Natural killer cell treated with Interleukin-12 subunit alpha and Interleukin-12 subunit beta and Interleukin-15 and Interleukin-18, amount 100 ng/mL, for 72 hours (primary cell): ENCODE measurements at regions not wholly inside any gene's neighbourhood (a gene's known extent, or its start where the extent isn't known, plus 50 kb on each side); places are given as distances from the start of the nearest gene placed in this dataset.

Source experiments
- ATAC-seq, 2 donors: fragments of 150-1000 bp; cut with Tn5 transposase in 1 of 2; sonication (Bioruptor Pico), chemical (Tn5 transposase) in 1 of 2; 2 replicates each; pipeline ENCODE4 v1.10.0; 2021
- DNase-seq: peaks from one replicate; pipeline ENCODE4 v3.0.0; 2022; ENCODE audit warnings: low spot score
- H3K27ac Mint-ChIP-seq, 2 donors: 1 replicate in 1 of 2; 2 replicates in 1 of 2; pipeline ENCODE4 v1.8.0; 2022; ENCODE audit warnings: mixed read lengths in 2 of 2, mild to moderate bottlenecking in 1 of 2, moderate library complexity in 1 of 2
- H3K27me3 Mint-ChIP-seq, 2 donors: 1 replicate in 1 of 2; 2 replicates in 1 of 2; pipeline ENCODE4 v1.8.0; 2022; ENCODE audit warnings: mixed read lengths in 2 of 2
- H3K36me3 Mint-ChIP-seq: one replicate; pipeline ENCODE4 v1.8.0; 2022; ENCODE audit warnings: mixed read lengths
- H3K4me1 Mint-ChIP-seq, 2 donors: 1 replicate in 1 of 2; 2 replicates in 1 of 2; pipeline ENCODE4 v1.8.0; 2022; ENCODE audit warnings: low read depth in 2 of 2, mixed read lengths in 2 of 2, mild to moderate bottlenecking in 1 of 2
- H3K4me3 Mint-ChIP-seq: one replicate; pipeline ENCODE4 v1.8.0; 2022; ENCODE audit warnings: mixed read lengths
- H3K9me3 Mint-ChIP-seq: 2 replicates; pipeline ENCODE4 v1.8.0; 2022; ENCODE audit warnings: mixed read lengths

- peaks cover 9% of the 10 kb centered on the region for H3K9me3 Mint-ChIP-seq
- H3K4me3 Mint-ChIP-seq, result no peak overlapping the region
- ATAC-seq (no peak), DNase-seq (no peak)
- H3K27ac Mint-ChIP-seq, result no peak overlapping the region
- no peaks in the 10 kb centered on the region for H3K27me3 Mint-ChIP-seq
- H3K36me3 Mint-ChIP-seq, result no peaks in the 10 kb centered on the region
- no peaks in the 10 kb centered on the region for H3K4me1 Mint-ChIP-seq
These were observed 245.6 kb upstream of the GOLIM4 start for GRCh38 chr3:168341192-168341815.

GRCh38 chr3:168338161-168338560 lies 242.4 kb upstream of the GOLIM4 start:
- H3K27me3 Mint-ChIP-seq, result no peaks in the 10 kb centered on the region
- no peak overlapping the region for H3K27ac Mint-ChIP-seq
- H3K36me3 Mint-ChIP-seq, result no peaks in the 10 kb centered on the region
- no peak overlapping the region for H3K4me3 Mint-ChIP-seq
- no peaks in the 10 kb centered on the region for H3K4me1 Mint-ChIP-seq
- ATAC-seq (no peak), DNase-seq (no peak)
- H3K9me3 Mint-ChIP-seq, result peaks cover 2% of the 10 kb centered on the region

- Mint-ChIP-seq H3K27ac (no peak overlapping the region), H3K9me3 (peaks cover 5% of the 10 kb centered on the region), H3K27me3 (no peaks in the 10 kb centered on the region), H3K4me1 (no peaks in the 10 kb centered on the region), H3K36me3 (no peaks in the 10 kb centered on the region), H3K4me3 (no peak overlapping the region)
- ATAC-seq (no peak), DNase-seq (no peak)
These were observed 240.6 kb upstream of the GOLIM4 start for GRCh38 chr3:168336276-168336675.

- Mint-ChIP-seq H3K4me3 (no peak overlapping the region), H3K27me3 (no peaks in the 10 kb centered on the region), H3K27ac (no peak overlapping the region), H3K4me1 (no peaks in the 10 kb centered on the region), H3K9me3 (peaks cover 5% of the 10 kb centered on the region), H3K36me3 (no peaks in the 10 kb centered on the region)
- DNase-seq (no peak), ATAC-seq (no peak)
These were observed 237.7 kb upstream of the GOLIM4 start for GRCh38 chr3:168333410-168333935.

GRCh38 chr3:168331756-168332155 lies 236.0 kb upstream of the GOLIM4 start:
- ATAC-seq (no peak), DNase-seq (no peak)
- Mint-ChIP-seq H3K4me1 (no peaks in the 10 kb centered on the region), H3K36me3 (no peaks in the 10 kb centered on the region), H3K27me3 (no peaks in the 10 kb centered on the region), H3K4me3 (no peak overlapping the region), H3K27ac (no peak overlapping the region), H3K9me3 (peaks cover 2% of the 10 kb centered on the region)

GRCh38 chr3:168330983-168331382 lies 235.3 kb upstream of the GOLIM4 start:
- Mint-ChIP-seq H3K4me3 (no peak overlapping the region), H3K27me3 (no peaks in the 10 kb centered on the region), H3K9me3 (peaks cover 2% of the 10 kb centered on the region), H3K36me3 (no peaks in the 10 kb centered on the region), H3K4me1 (no peaks in the 10 kb centered on the region), H3K27ac (no peak overlapping the region)
- no peak for ATAC-seq
- DNase-seq, result no peak

GRCh38 chr3:168327856-168328255 lies 232.1 kb upstream of the GOLIM4 start:
- H3K4me3 Mint-ChIP-seq, result no peak overlapping the region
- peaks cover 2% of the 10 kb centered on the region for H3K9me3 Mint-ChIP-seq
- no peak overlapping the region for H3K27ac Mint-ChIP-seq
- no peaks in the 10 kb centered on the region for H3K36me3 Mint-ChIP-seq
- ATAC-seq (no peak), DNase-seq (no peak)
- no peaks in the 10 kb centered on the region for H3K27me3 Mint-ChIP-seq
- H3K4me1 Mint-ChIP-seq, result no peaks in the 10 kb centered on the region

GRCh38 chr3:168325684-168326083 lies 230.0 kb upstream of the GOLIM4 start:
- Mint-ChIP-seq H3K4me3 (no peak overlapping the region), H3K27ac (no peak overlapping the region), H3K36me3 (no peaks in the 10 kb centered on the region), H3K27me3 (no peaks in the 10 kb centered on the region), H3K9me3 (no peaks in the 10 kb centered on the region), H3K4me1 (no peaks in the 10 kb centered on the region)
- DNase-seq (no peak), ATAC-seq (no peak)

- H3K36me3 Mint-ChIP-seq, result no peaks in the 10 kb centered on the region
- no peaks in the 10 kb centered on the region for H3K4me1 Mint-ChIP-seq
- DNase-seq (no peak), ATAC-seq (no peak)
- no peaks in the 10 kb centered on the region for H3K9me3 Mint-ChIP-seq
- H3K4me3 Mint-ChIP-seq, result no peak overlapping the region
- no peaks in the 10 kb centered on the region for H3K27me3 Mint-ChIP-seq
- no peak overlapping the region for H3K27ac Mint-ChIP-seq
These were observed 227.2 kb upstream of the GOLIM4 start for GRCh38 chr3:168322941-168323340.

GRCh38 chr3:168314166-168314565 lies 218.4 kb upstream of the GOLIM4 start:
- Mint-ChIP-seq H3K27me3 (no peaks in the 10 kb centered on the region), H3K9me3 (no peaks in the 10 kb centered on the region), H3K27ac (no peak overlapping the region), H3K4me3 (no peak overlapping the region), H3K36me3 (no peaks in the 10 kb centered on the region), H3K4me1 (no peaks in the 10 kb centered on the region)
- ATAC-seq (no peak), DNase-seq (no peak)

GRCh38 chr3:168312984-168313383 lies 217.3 kb upstream of the GOLIM4 start:
- ATAC-seq (no peak), DNase-seq (no peak)
- H3K27me3 Mint-ChIP-seq, result no peaks in the 10 kb centered on the region
- no peaks in the 10 kb centered on the region for H3K4me1 Mint-ChIP-seq
- H3K4me3 Mint-ChIP-seq, result no peak overlapping the region
- H3K9me3 Mint-ChIP-seq, result no peaks in the 10 kb centered on the region
- H3K36me3 Mint-ChIP-seq, result no peaks in the 10 kb centered on the region
- H3K27ac Mint-ChIP-seq, result no peak overlapping the region

GRCh38 chr3:168307893-168308292 lies 212.2 kb upstream of the GOLIM4 start:
- H3K9me3 Mint-ChIP-seq, result peaks cover 3% of the 10 kb centered on the region
- H3K27ac Mint-ChIP-seq, result no peak overlapping the region
- ATAC-seq, result no peak
- H3K36me3 Mint-ChIP-seq, result no peaks in the 10 kb centered on the region
- no peak overlapping the region for H3K4me3 Mint-ChIP-seq
- no peaks in the 10 kb centered on the region for H3K27me3 Mint-ChIP-seq
- no peaks in the 10 kb centered on the region for H3K4me1 Mint-ChIP-seq
- no peak for DNase-seq

- Mint-ChIP-seq H3K27ac (no peak overlapping the region), H3K9me3 (peaks cover 4% of the 10 kb centered on the region), H3K4me3 (no peak overlapping the region), H3K36me3 (no peaks in the 10 kb centered on the region), H3K27me3 (no peaks in the 10 kb centered on the region), H3K4me1 (no peaks in the 10 kb centered on the region)
- ATAC-seq (no peak), DNase-seq (no peak)
These were observed 199.3 kb upstream of the GOLIM4 start for GRCh38 chr3:168295027-168295426.

GRCh38 chr3:168292296-168292695 lies 196.6 kb upstream of the GOLIM4 start:
- no peak for ATAC-seq
- no peaks in the 10 kb centered on the region for H3K4me1 Mint-ChIP-seq

GRCh38 chr3:168289471-168290008 lies 193.8 kb upstream of the GOLIM4 start:
- H3K4me3 Mint-ChIP-seq, result no peak overlapping the region
- ATAC-seq (no peak), DNase-seq (no peak)
- no peaks in the 10 kb centered on the region for H3K27me3 Mint-ChIP-seq
- H3K27ac Mint-ChIP-seq, result no peak overlapping the region
- no peaks in the 10 kb centered on the region for H3K36me3 Mint-ChIP-seq
- no peaks in the 10 kb centered on the region for H3K9me3 Mint-ChIP-seq
- no peaks in the 10 kb centered on the region for H3K4me1 Mint-ChIP-seq

More at GRCh38 chr3:168292296-168292695, 196.6 kb upstream of the GOLIM4 start:
- H3K27ac Mint-ChIP-seq, result no peak overlapping the region
- peaks cover 2% of the 10 kb centered on the region for H3K9me3 Mint-ChIP-seq
- H3K36me3 Mint-ChIP-seq, result no peaks in the 10 kb centered on the region
- H3K4me3 Mint-ChIP-seq, result no peak overlapping the region
- no peak for DNase-seq
- no peaks in the 10 kb centered on the region for H3K27me3 Mint-ChIP-seq
